ENCODE measurements at regions not wholly inside any gene's neighbourhood (a gene's known extent, or its start where the extent isn't known, plus 50 kb on each side); places are given as distances from the start of the nearest gene placed in this dataset.
"Not testable (repeated sequence)": the region's sequence is repeated elsewhere in the genome, so short reads cannot be mapped to it uniquely, and the experiment has no call there.

DNA sequence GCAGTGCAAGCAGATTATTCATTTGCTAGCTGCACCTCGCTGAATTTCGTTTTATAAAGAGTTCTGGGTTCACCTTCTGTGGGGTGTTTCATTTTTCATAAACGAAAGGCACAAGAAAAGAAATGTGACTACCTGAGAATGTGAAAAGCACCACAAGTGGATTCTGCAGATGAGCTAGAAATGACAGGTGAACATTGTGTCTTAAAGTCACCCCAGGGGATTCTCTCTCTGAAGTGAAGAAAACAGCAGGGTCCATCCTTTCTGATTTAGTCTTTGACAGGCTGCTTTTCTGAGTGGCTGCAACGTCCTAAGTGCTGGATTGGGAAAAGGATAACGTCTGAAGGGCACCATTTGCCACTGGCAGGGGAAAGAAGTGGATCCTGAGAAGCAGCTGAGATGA is 469.3 kb downstream of the SPATA31D1 start:
- no peak for DNase-seq

DNA sequence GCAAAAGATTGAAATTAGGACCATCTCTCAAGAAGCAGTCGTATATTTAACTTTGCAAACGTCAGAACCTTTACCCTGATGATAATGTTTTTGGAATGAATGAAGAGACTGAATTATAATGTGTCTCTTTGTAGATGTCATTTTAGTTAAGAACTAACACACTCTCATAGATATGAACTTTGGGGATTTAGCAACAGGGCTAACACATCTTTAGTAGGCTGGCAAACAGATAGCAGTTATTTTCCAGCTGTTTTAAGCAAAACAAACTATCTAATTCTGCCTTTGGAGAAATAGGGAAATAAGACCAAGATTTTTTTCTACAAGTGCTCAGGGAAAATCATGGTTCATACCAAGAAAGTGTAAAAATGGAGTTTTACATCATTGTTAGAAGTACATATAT is 469.7 kb downstream of the SPATA31D1 start:
- DNase-seq, result no peak

DNA sequence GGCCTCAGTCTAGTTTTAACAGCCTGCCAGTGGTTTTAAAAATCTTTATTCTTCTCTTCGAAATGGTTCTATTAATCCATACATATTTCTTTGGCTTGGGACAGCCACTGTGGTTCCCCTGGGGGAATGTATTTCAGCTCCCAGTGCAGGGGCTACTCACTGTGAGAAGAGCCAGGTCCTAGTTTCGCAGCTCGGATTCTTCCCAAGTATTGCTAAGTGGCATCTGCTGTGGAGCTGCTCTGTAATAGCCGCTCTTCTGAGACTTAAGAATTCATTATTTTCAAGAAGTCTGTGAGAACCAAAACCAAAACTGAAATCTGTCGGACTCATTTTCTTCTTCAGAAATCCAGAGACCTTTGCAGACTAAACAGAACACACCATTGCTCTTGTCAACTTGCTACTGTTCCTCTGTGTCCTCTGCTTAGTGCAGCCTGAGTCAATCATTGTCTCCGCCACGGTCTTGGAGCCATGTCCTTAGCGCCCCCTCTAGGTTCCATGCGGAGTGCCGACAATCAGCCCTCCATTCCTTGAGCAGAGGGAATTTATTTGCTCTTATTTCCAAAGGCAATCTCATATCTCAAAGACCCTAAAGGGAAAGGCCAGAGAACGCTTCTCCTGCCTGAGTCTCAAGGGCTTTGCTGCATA is 478.2 kb downstream of the SPATA31D1 start:
- DNase-seq, result no peak

DNA sequence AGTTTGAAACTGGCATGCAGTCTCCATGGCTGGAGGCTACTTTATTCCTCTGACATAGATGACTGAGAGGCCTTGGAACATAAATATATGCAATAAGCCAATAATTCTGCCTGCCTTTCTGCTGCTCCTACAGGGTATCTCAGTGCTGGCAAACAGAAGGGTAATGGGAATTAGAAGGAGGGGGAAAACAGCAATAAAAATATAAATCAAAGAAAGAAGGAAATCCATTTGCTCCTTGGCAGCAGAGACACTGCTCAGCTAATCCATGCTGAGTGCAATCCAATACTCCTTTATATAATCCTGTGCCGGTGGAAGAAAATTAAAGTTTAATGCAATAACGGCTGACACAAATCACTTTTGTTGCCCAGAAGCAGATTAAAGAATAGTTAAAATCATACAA is 478.9 kb downstream of the SPATA31D1 start:
- DNase-seq, result no peak

GRCh38 chr9:82474235-82474634 is 485.7 kb downstream of the SPATA31D1 start:
- DNase-seq, result no peak

DNA sequence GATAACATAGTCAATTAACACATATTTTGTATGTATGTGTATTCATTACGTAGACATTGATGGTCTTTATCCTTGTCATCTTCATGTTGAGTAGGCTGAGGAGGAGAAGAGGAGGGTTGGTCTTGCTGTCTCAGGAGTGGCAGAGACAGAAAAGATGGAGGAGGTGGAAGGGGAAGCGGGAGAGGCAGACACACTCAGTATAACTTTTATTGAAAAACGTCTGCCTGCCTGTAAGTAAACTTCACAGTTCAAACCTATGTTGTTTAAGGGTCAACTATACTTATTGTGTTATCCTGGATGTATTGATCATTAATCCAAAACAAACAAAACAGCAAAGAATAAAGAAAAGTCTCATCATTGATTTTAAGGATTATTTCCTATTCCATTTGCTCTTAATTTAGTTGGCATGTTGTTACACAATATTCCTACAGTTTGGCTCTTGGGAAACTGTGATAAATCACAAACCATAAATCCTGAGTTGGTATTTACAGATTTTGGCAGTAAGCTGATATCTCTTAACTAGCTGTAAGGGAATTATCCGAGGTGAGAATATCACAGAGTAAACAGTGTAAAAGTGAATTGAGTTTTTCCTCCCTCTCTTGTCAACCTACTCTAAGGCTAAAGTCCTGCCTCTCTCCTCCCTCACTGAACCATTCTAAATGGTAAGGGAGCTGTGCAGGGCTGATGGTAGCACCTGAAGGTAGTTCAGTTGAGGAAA is 487.2 kb downstream of the SPATA31D1 start:
- DNase-seq, result no peak

DNA sequence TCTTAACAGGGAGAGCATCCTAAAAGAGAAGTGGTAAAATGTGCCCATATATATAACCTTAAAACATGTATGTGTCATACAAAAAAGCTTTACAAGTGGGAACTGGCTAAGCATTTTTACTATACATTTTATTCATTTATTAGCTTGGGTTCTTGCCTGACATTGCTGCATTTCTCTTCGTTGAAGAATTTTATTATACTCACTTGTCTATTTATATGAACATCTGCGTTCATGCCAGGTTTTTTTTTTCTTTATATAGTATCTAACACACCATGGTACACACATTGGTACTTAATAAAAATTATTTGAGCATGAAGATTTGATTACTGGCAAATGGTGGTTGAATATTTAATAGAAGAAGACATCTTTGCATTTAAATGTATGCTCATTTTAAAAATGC is 492.3 kb downstream of the SPATA31D1 start:
- no peak for DNase-seq

DNA sequence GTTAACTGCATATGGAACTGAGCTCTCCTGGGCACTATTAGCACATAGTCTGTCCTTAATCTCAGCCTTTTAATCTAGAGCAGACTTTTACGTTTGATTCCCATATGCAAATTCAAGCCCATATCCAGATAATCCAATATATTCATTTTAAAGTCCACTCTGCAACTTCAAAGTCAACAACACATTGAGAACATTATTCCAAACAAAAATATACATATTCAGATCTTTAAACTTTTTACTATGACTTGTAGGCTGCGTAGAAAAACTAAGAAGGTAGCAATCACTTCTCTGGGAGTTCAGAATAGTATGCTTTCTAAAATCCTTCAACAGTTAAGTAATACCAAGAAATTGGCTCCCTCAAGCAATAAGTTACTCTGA is 499.4 kb downstream of the SPATA31D1 start:
- no peak for DNase-seq

GRCh38 chr9:82488313-82489200 is 500.0 kb downstream of the SPATA31D1 start:
- no peak for DNase-seq

DNA sequence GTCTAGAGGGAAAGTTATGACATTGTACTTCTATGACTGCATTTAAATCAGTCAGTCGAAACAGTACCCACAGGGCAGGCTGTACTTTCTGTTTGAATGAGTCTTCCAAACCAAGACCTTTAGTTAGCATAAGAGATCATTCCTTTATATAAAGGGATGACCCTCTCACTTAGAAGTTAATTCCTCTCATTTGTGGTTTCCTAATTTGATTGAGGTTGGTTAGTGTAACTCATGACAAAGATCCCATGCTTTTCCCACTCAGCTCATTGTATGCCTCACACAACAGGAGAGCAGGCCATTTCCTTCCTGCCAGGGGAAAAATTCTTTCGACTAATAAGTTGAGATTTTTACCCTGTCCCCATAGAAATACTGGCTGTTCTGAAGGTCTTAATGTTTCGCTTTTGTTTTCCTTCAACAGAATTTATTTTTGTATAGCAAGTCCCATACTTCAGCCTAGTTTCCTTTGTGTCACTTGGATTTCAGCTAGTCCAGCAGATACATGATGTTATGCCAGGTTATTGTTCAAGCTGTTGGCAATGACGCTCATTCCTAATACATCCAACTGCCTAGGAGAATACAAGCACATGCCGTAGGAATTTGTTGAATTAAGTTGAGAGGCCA is 500.7 kb downstream of the SPATA31D1 start:
- no peak for DNase-seq

GRCh38 chr9:82490019-82490499 is 501.5 kb downstream of the SPATA31D1 start:
- DNase-seq, result no peak

DNA sequence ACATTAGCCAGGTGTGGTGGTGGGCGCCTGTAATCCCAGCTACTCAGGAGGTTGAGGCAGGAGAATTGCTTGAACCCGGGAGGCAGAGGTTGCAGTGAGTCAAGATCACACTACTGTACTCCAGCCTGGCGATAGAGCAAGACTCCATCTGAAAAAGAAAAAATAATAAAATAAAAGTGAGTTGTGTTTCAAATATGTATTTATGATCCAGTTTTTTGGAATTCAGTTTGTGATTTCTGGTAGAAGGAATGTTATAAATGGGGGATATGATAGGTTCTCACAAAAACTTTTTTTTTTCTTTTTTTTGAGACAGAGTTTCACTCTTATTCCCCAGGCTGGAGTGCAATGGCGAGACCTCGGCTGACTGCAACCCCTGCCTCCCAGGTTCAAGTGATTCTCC is 502.2 kb downstream of the SPATA31D1 start:
- not testable (repeated sequence) for DNase-seq

DNA sequence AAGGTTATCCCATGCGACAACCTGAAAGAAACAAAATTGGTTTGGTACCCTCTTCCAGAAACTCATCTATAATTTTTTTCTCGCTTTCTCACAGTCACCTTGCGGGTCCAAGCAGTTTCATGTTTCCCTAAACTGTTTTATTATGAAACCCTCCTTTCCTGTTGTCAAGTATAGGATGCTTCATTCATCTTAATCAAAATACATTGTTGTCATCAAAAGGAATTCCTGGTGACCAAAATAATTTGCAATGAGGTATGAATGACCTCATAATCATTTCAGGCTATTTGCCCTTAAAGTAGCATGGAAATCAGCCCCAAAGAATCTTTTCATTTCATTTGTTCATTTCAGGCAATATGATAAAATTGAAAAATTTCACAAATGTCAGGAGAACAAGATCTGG is 503.0 kb downstream of the SPATA31D1 start:
- DNase-seq, result no peak

DNA sequence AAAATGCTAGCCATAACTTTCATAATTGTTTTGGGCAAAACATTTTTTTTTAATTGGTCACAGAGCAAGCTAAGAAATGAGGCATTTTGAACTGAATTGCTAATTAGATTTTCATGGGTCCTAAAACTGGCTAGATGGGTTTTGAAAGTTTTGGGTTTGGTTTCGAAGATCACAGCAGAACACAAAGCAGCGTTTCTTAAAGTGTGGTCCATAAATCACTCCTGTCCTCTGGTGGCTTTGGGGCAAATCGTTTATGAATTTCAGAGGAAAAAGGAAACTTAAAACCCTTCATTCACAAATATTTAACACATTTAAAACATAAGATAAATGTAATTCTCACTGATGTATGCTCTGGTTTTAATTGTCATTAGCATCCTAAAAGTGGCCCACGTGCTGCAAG is 503.7 kb downstream of the SPATA31D1 start:
- DNase-seq, result no peak

DNA sequence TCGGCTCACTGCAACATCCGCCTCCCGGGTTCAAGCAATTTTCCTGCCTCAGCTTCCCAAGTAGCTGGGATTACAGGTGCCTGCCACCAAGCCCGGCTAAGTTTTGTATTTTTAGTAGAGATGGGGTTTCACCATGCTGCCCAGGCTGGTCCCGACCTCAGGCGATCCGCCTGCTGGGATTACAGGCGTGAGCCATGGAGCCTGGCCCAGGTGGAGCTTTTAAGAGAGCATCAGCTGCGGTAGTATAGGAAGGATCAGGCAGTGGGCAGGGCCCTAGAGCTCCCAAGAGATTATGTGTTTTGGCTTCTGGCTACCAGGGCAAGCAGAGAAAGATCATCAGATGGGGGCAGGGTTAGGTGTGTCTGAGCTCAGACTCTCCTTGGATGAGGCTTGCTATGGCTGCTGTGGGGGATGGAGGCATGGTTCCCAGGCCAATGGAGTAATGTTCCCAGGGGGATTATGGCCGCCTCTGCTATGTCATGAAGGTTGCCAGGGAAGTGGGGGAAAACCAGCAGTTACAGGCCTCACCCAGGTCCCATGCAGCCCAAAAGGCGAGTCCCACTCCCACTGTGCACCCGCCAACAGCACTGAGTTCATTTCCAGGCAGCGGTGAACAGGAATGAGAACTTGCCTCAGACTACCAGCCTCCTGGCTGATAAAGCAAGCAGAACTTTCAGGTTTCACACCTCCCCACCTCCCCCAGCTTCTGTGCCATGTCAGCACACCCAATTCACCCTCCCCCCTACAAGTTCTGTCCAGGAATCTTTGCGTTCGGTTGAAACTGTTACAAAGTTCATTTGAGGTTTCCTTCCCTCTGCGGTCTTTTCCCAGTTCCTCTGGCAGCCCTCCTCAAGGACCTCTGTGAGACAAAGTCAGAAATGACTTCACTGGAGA is 507.6 kb downstream of the SPATA31D1 start:
- no peak for DNase-seq

GRCh38 chr9:82498541-82499317 is 510.2 kb downstream of the SPATA31D1 start:
- DNase-seq, result no peak

DNA sequence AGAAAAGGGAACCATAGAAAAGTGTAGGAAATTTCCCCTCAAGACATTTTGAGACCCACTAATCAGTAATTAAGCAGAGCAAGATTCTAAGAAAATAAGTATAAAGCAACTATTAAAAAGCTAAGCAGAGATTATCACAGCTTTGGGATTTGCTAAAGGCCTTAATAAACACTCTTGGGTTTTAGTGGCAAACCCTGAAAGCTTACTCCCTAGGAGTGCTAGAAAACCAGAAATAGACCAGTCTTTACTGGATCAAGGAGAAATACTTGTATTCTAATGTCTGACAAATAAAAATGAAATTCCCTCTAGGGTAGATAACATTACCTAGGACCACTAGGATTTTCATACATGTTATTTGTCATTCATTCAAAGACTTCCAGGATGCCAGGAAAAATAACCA is 510.8 kb downstream of the SPATA31D1 start:
- DNase-seq, result no peak

GRCh38 chr9:82504620-82505019 is 516.0 kb downstream of the SPATA31D1 start:
- no peak for DNase-seq

- no peak for DNase-seq
Measured at GRCh38 chr9:82511626-82512025, 523.1 kb downstream of the SPATA31D1 start.

- no peak for DNase-seq
Measured at GRCh38 chr9:82512728-82513127, 524.2 kb downstream of the SPATA31D1 start.

- no peak for DNase-seq
Measured at GRCh38 chr9:82513242-82513751, 524.7 kb downstream of the SPATA31D1 start.

Data from inflammatory macrophage treated with lipopolysaccharide for 1 hour (primary cell).